Upper lobe of left lung (tissue), 6 donors: ENCODE measurements at regions not wholly inside any gene's neighbourhood (a gene's known extent, or its start where the extent isn't known, plus 50 kb on each side); places are given as distances from the start of the nearest gene placed in this dataset.
A peak's percentile ranks its signal among the peaks of the same experiment; 100 is the strongest.

Source experiments
- ATAC-seq, 2 donors: fragments of 200-7000 bp; cut with Tn5 transposase; one replicate each; pipeline ENCODE4 v1.9.1; 2022; ENCODE audit warnings: mild to moderate bottlenecking in 2 of 2, moderate library complexity in 2 of 2; ENCODE audit not compliant: low FRiP score in 2 of 2
- DNase-seq, 2 donors: peaks; one replicate each; pipeline ENCODE4 v3.0.0-alpha.2; 2019 to 2020
- H3K27ac ChIP-seq, 4 donors: fragments of 200-600 bp; sonication (generic); one replicate each; pipeline ENCODE4 v1.5.1; 2016 to 2019
- H3K27me3 ChIP-seq, 4 donors: fragments of 200-600 bp; sonication (generic); one replicate each; pipeline ENCODE4 v1.5.1; 2017 to 2019
- H3K36me3 ChIP-seq, 4 donors: fragments of 200-600 bp; sonication (generic); one replicate each; pipeline ENCODE4 v1.5.1; 2016 to 2019
- H3K4me1 ChIP-seq, 4 donors: fragments of 200-600 bp; sonication (generic); one replicate each; pipeline ENCODE4 v1.5.1; 2018 to 2019
- H3K4me3 ChIP-seq, 4 donors: fragments of 200-600 bp; sonication (generic); one replicate each; pipeline ENCODE4 v1.5.1; 2017 to 2019; ENCODE audit warnings: mild to moderate bottlenecking in 2 of 4, moderate library complexity in 1 of 4
- H3K9me3 ChIP-seq, 4 donors: fragments of 200-600 bp; sonication (generic); one replicate each; pipeline ENCODE4 v1.5.1; 2018 to 2019
- CTCF ChIP-seq, 6 experiments: fragments of 450-650 bp in 4 of 6; fragments of 200-600 bp in 2 of 6; sonication (generic) in 2 of 6; IDR thresholded peaks; one replicate each; pipeline ENCODE4 v1.5.1; 2016 to 2019; ENCODE audit warnings: antibody characterized with exemption in 6 of 6
- EP300 ChIP-seq, 4 donors: sonication (generic); formaldehyde crosslinking; IDR thresholded peaks; one replicate each; pipeline ENCODE4 v1.5.1; 2017; ENCODE audit warnings: antibody characterized with exemption in 4 of 4, control low read depth in 2 of 4
- POLR2A ChIP-seq, 4 donors: fragments of 450-650 bp; IDR thresholded peaks; one replicate each; pipeline ENCODE4 v1.5.1; 2016 to 2017; ENCODE audit warnings: antibody characterized with exemption in 4 of 4, mild to moderate bottlenecking in 2 of 4
- POLR2AphosphoS5 ChIP-seq, 2 donors: sonication (generic); formaldehyde crosslinking; IDR thresholded peaks; one replicate each; pipeline ENCODE4 v1.5.1; 2017; ENCODE audit warnings: antibody characterized with exemption in 2 of 2
- WGBS, 2 donors: methylation state at CpG; one replicate each; pipeline ENCODE4 v1.1.5; 2017 to 2018; 5-methylcytosine and 5-hydroxymethylcytosine counted together
- donor health status: DM: no; HTN: no; CAD: no; lungs with moderate emphysema.
- donor health status: DM: no; HTN: yes; CAD: no; lungs with severe emphysema.

DNA sequence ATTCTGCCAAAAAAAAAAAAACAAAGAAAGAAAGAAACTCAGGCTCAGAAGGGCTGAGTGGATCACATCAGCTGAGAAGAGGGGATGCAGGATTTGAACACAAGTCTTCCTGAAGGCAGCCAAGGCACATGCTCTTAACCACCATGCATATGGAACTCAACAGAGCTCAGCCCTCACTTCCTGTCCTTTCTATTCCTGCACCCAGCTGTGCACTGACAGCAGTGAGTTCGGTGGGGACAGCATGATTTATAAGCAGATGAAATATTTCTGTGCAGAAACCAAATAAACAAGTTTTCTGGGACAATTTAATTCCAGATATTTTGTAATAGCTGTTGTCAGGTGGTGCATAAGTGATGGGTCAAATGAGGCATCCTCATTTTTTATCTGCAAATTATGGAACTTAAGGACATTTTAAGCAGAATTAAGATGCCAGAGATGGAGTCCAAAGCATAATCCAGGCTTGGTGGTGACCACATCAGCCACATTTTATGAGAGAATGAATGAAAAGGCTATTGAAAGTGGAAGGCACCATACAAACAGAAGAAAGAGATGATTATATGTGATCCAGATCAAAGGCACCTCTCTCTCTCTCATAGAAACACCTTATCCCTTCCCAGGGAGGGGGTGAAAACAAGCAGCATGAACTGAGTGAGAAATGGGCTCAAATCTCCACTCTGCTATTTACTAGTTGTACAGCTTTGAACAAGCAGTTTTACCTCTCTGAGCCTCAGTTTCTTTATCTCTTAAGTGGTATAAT lies 303.6 kb upstream of the MSX2 start:
- DNase-seq (no peak), ATAC-seq (no peak)
- Histone ChIP-seq H3K36me3 (no peaks in the 10 kb centered on the region), H3K9me3 (no peaks in the 10 kb centered on the region), H3K27ac (no peak overlapping the region), H3K4me1 (peaks cover 0 to 6% (median 4%) of the 10 kb centered on the region in 4 donors), H3K4me3 (no peak overlapping the region), H3K27me3 (peaks cover 0 to 2% (median 0%) of the 10 kb centered on the region in 4 donors)
- TF ChIP-seq CTCF (IDR thresholded peaks at IDR 0.05) (no peak), EP300 (IDR thresholded peaks at IDR 0.05) (no peak), POLR2AphosphoS5 (IDR thresholded peaks at IDR 0.05) (no peak), POLR2A (IDR thresholded peaks at IDR 0.05) (no peak)
- 23 to 31% methylated on average over 1 of the region's 1 CpG for WGBS, 2 donors

GRCh38 chr5:174421408-174421805 lies 303.0 kb upstream of the MSX2 start:
- DNase-seq (no peak), ATAC-seq (no peak)
- 70 to 71% methylated on average over 7 of the region's 7 CpGs for WGBS, 2 donors
- peaks cover 0 to 2% (median 0%) of the 10 kb centered on the region in 4 donors for H3K27me3 ChIP-seq
- H3K9me3 ChIP-seq, result no peaks in the 10 kb centered on the region
- no peak overlapping the region for H3K27ac ChIP-seq
- H3K4me3 ChIP-seq, result no peak overlapping the region
- peaks cover 0 to 6% (median 4%) of the 10 kb centered on the region in 4 donors for H3K4me1 ChIP-seq
- H3K36me3 ChIP-seq, result no peaks in the 10 kb centered on the region
- TF ChIP-seq EP300 (IDR thresholded peaks at IDR 0.05) (no peak), POLR2AphosphoS5 (IDR thresholded peaks at IDR 0.05) (no peak), POLR2A (IDR thresholded peaks at IDR 0.05) (no peak), CTCF (IDR thresholded peaks at IDR 0.05) (no peak)

GRCh38 chr5:174423558-174423957 lies 300.8 kb upstream of the MSX2 start:
- H3K4me3 ChIP-seq, result no peak overlapping the region
- no peak for DNase-seq
- H3K4me1 ChIP-seq, result peaks cover 0 to 6% (median 4%) of the 10 kb centered on the region in 4 donors
- no peak overlapping the region for H3K27ac ChIP-seq
- H3K36me3 ChIP-seq, result no peaks in the 10 kb centered on the region
- ATAC-seq, result no peak
- H3K9me3 ChIP-seq, result no peaks in the 10 kb centered on the region
- TF ChIP-seq POLR2AphosphoS5 (IDR thresholded peaks at IDR 0.05) (no peak), CTCF (IDR thresholded peaks at IDR 0.05) (no peak), EP300 (IDR thresholded peaks at IDR 0.05) (no peak), POLR2A (IDR thresholded peaks at IDR 0.05) (no peak)
- WGBS, 2 donors, result 86% methylated on average over 7 to 11 of the region's 11 CpGs
- peaks cover 0 to 2% (median 0%) of the 10 kb centered on the region in 4 donors for H3K27me3 ChIP-seq

DNA sequence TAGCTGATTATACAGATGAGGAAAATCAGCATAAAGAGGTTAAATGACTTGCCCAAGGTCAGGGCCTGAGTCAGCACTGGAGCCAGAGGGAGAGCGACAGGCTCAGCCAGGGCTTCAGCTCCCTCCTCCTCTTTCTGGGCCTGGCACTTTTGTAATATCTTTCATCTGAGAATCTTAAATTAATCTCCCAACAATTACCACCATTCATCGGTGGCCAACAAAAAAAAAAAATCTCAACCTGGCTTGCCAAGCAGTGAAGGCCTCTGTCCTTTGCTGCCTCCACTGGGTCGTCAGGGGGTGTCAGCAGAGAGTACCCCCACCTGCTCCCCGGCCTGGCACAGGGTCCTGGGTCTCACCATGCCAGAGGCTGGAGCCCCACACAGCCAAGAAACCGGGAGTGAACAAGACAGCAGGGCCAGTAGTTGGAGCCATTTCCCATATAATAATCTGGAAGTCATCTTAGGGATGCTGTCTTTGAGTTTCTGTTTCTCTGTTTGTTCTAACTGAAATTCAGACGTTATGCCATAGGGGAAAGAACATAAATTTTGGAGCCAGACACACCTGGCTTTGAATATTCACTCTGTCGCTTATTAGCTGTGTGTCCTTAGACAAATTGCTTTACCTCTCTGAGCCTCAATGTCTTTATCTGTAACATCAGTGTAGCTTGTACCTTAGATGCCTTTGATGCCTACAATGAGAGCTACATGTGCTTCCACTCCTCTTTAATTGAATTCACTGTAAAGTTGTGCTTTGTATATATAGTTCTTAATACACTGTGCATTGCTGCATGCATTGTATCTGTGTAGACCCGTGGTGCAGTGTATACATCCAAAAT lies 299.9 kb upstream of the MSX2 start:
- Histone ChIP-seq H3K4me3 (no peak overlapping the region), H3K9me3 (no peaks in the 10 kb centered on the region), H3K4me1 (peaks cover 0 to 2% (median under 1%) of the 10 kb centered on the region in 4 donors), H3K27ac (no peak overlapping the region), H3K36me3 (no peaks in the 10 kb centered on the region), H3K27me3 (no peaks in the 10 kb centered on the region)
- DNase-seq (peak in 1 of 2 donors; percentile 26), ATAC-seq (no peak)
- TF ChIP-seq CTCF (IDR thresholded peaks at IDR 0.05) (no peak), EP300 (IDR thresholded peaks at IDR 0.05) (no peak)
- 58 to 68% methylated on average over 8 of the region's 8 CpGs for WGBS, 2 donors
